HepG2 (cell line): ENCODE measurements at regions not wholly inside any gene's neighbourhood (a gene's known extent, or its start where the extent isn't known, plus 50 kb on each side); places are given as distances from the start of the nearest gene placed in this dataset.

Experiments used
- ARHGAP35 ChIP-seq: sonication (generic); formaldehyde crosslinking; IDR thresholded peaks from 2 replicates; pipeline ENCODE4 v1.9.0; 2022; ENCODE audit warnings: mild to moderate bottlenecking, inconsistent platforms, moderate library complexity, missing genetic modification reagents, borderline replicate concordance
- FOXJ3 ChIP-seq: sonication (generic); formaldehyde crosslinking; IDR thresholded peaks from 2 replicates; pipeline ENCODE4 v1.4.0; 2020; ENCODE audit warnings: missing genetic modification reagents, mild to moderate bottlenecking, borderline replicate concordance
- POLR2A ChIP-seq, 2 experiments: IDR thresholded peaks; 2 replicates each; pipeline ENCODE4 v1.6.1; 2011; ENCODE audit warnings: low read depth in 2 of 2, low read length in 2 of 2, mild to moderate bottlenecking in 1 of 2, moderate library complexity in 1 of 2; ENCODE audit not compliant: insufficient read depth in 1 of 2
- RFX5 ChIP-seq: IDR thresholded peaks from 2 replicates; pipeline ENCODE4 v1.6.1; 2011; ENCODE audit warnings: low read depth, low read length, improper control_type of control experiment

DNA sequence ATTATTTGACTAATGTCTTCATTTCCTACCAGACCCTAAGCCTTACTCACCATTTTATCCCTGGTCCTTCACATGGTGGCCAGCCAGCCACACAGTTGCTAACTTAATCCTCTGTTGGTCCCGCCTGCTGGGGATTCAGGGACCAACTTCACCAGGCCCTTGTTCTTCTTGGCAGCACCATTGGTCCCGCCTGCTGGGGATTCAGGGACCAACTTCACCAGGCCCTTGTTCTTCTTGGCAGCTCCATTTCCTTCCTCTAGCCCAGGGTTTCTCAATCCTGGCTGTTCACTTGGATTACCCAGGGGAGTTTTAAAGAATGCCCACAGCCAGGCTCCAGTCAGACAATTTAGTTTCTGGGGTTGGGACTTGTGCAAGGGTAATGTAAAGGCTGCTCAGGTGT is 233.1 kb upstream of the CSF3R start:
- TF ChIP-seq POLR2A (IDR thresholded peaks at IDR 0.05; ENCODE audit: insufficient read depth in 1 of 2, low read depth in 2 of 2, low read length in 2 of 2) (no peak), FOXJ3 (CRISPR knock-in tag) (no peak), ARHGAP35 (CRISPR knock-in tag) (no peak), RFX5 (no peak)
